NOMO-1 treated with dmso at 0.1 percent for 144 hours (cell line): ENCODE measurements at regions not wholly inside any gene's neighbourhood (a gene's known extent, or its start where the extent isn't known, plus 50 kb on each side); places are given as distances from the start of the nearest gene placed in this dataset.

Experiments used
- DNase-seq: peaks from one replicate; lab custom pipeline; 2025; ENCODE audit not compliant: unreplicated experiment; lab: John Stamatoyannopoulos, UW

DNA sequence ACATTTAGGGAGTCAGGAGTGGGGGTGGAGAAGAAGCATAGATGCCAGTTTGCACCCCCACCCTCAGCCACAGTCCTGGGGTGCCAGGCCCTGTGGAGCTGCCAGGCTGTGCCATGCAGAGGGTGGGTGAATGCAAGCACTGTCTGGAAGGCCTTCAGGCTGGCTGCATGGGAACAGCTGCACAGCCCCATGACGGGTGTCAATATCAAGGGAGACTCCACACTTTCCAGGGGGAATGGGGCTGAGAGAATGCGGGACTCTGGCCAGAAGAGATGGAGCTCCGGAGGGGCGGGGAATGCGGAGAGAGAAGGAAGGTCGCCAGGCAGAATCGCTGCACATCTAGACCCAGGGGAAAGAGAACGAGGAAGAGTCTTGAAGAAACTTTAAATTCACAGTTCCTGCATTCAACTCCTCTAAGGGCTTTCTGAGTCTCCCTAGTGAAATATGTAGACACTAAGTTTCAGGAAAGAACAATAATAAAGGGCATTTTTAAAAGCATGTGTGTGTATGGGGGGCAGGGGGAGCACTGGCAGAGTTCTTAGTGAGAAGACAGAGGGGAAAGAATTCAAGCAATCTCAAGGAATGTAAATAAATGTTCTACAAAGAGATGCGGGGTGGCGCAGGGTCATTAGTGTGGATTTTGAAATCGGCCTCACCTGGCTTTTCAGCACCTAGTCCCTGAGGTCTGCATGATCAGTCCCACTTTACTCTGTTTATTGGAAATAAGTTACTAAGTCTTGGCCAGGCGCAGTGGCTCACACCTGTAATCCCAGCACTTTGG is 59.1 kb downstream of the BOD1 start:
- no peak for DNase-seq

DNA sequence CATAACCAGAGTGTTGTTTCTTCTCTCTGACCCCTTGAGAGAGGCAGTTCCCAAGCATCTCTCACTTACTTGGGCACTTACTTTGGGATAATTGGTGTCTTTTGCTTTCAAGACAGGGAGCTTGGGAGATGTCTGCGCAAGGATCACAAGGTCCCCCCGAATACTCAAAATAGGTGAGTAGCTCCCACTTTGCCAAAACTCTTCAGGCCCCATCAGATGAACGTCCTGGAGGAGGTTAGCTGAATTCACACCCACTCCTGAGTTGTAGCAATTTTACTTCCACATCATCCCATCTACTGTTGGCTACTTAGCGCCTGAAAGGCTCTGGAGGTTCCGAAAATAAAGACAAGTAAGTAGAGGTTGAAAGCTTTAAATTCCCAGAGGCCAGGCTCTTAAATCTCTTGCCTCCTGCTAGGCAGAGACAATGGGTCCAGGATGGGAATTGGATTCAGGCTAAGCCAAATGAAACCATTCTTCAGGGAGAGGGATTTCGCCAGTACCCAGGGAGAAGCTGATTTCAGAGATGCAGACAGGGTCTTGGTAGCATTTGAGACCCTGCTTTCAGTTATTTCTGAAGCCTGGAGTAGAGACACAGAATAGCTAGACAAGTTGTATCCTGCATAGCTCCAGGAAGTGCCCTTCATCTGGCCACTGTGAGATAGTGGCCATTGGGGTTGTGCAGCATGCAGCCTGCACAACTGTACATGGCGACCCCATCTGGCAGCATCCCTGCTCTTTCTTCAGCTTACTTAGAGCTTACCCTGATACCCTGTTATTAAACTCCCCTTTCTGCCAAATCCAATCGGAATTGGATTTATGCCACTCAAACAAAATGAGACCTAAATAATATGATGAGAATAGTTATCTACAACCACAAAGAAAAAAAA is 60.1 kb downstream of the BOD1 start:
- DNase-seq: no peak

DNA sequence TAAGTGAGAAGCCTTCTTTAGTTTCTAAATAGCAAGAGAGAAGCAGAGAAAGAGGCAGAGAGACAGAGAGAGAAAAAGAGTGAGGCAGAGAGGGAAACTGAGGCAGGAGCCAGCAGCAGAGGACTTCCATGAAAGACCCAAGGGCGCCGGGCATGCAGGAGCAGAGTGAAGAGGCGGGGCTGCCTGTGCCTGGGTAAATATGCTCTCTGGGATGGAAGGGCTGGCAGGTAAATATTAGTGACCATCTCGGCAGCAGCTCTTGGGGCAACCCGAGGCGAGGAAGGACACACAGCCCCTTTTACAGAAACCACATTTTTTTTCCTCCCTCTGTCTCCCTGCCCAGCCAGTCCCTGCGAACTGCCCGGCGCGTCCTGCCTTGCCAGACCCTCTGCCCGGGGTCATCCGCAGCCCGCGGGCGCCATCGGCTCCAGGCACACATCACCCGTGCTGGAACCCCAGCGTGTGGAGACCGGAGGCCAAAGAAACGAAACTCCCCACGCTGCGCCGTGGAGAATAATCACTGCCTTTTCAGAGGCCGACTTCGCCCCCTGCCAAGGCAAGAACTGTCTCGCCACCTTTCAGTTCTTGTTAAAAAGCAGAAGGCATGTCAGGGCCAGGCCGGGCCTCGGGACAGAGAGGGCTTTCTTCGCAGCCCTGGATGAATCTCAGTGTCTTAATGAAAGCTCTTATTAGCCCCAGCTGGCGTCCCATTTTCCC is 61.3 kb downstream of the BOD1 start:
- no peak for DNase-seq

DNA sequence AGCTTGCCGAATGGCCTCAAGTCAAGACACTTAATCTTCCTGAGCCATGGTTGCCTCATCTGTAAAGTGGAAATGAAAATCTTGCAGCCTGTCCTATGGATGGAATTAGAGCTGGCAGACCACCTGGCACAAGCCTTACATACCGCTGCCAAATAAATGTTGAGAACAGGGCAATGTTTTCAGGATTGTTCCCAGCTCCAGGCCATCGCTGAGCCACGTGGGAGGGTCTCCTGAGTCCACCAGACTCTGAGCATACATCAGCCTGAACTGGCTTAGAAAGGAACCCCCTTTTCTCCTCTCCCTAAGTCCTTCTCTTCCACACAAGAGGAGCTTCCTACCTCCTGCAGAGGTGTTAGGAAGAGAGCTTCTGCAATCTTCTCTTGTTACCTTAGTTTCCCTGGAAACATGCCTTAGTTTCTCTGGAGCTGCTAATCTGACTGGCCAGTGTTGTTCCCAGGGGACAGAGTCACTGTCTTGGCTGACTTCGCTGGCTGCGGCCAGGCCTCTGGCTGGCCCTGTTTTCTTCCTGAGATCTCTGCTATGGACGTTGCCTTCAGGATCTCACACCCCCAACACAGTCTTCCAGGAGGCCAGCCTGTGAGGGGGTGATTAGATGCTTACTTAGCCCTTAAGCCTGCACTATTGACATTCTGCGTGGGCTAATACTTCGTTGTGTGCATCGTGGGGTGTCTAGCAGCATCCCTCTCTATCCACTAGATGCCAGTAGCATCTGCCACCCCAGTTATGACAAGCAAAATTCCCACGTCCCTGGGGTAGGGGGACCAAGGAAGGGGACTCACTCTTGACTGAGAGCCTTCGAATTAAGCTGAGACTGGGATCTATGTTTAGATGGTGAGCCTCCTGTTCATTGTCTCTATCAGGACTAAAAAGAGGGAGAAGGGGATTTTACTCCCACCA is 62.2 kb downstream of the BOD1 start:
- no peak for DNase-seq

DNA sequence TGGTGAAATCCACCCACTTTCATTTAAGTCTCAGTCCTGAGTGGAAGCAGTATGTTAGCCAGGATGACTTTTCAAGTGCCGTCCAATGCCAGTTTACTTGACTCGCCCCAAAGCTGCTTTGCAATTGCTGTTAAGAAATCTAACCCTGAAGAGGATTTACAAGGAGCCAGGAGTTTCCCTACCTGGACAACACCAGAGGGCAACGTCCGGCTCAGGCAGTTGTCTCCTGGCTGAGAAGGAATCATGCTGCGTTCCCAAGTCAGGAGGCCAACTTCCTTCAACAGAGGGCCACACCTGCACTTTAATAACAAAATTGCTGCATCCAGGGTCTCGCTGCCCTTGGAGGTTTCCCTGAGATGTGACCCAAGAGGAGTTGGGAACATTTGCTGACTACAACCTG is 65.8 kb downstream of the BOD1 start:
- DNase-seq: no peak

DNA sequence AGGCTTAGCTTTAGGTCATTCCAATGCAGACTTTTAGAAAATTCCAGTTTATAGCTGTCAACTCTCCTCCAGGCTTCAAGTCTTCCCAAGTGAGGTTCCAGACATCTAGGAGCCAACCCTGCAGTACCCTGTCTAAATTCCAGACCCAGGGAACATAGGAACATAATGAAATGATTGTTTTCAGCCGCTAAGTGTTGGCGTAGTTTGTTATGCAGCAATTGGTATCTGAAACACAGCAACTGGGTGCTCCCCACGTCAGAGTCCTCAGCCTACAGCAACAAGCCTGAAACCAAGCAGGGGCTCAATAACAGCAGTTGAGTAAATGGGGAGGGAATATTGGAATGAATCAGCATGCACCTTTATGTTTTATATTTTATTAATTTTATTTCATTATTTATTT is 66.8 kb downstream of the BOD1 start:
- DNase-seq: no peak

DNA sequence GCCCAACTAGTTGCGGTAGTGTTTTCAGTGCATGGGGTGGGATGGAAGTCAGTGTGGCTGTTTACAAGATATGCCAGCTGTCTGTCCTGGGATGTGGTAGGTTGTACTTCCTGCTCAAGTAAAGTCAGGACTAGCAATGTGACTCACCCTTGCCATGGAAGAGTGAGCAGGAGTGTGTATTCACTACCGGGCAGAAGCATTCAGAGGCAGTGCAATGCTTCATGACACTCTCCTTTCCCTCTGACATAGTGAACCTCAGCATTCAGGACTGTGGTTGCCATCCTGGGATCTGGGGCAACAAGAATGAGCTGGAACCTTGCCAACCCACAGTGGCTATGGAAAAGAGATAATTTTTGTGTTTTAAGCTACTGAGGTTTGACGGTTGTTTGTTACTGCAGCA is 68.9 kb downstream of the BOD1 start:
- DNase-seq: no peak

DNA sequence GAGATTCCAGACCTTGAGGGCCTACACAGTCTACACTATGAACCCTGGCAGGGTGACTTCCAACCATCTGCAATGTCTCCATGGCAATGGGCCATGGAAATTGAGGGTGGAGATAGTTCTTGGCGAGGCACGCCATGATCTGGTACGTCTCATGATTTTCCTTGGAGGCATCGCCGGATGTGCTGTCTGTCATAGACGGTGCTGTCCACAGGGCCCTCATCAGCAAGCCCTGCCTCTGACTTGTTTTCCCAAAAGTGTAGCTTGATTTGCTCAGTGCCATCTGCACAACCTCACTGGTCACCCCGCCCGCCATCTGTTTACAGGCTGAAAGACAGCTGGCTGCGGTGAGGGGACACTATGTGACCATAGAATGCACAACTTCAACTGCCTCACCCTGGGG is 73.5 kb downstream of the BOD1 start:
- DNase-seq: no peak

DNA sequence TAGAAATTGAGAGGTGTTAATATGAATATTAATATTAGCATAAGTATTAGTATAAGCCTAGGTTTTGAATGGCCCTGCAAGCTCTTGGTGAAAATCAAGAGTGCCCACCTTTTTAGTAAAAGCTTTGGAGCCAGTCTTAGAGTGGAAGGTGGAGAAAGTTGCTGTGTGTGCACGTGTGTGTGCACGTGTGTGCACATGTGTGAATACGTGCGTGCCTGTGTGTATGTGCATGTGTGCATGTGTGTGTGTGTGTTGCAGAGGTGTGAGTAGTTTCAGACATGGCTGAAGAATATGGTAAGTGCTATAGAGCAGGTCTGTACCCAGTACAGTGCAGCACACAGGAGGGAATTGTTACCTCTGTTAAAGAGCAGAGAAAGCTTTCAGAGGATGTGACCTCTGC is 74.3 kb downstream of the BOD1 start:
- no peak for DNase-seq

DNA sequence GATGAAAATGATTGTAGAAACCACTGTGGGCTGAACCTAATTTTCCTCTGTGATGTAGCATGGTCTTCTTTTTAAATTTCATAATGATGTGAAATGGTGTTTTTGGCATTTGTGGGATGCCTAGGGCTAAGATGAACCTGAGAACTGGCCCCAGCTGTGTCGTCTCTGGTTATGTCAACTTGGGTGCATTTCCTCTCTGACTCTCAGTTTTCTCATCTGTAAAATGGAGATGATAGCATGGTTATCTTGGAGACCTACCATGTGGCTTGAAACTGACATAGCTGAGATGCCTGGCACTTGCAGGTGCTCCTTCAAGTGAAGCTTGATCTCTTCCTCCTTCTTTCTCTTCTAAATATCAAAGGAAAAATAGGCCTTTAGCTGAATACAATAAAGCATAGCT is 77.8 kb downstream of the BOD1 start:
- no peak for DNase-seq

DNA sequence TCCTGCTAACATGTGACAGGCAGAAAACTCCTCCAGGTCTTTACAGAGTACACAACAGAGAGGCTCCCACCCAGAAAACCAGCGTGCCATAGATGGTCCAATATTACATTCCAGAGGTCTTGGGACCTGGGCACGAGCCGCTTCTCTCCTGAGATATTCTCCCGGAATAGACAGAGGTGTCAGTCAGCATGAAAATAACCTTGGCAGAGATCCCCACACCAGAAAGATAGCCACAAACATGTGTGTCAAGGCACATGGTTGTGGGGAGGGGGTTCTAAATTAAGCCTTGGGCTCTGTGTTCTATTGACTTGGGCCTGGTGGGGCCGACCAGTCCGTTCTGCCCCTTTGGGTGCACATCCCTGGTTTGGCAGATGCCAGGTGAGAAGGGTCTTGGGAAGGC is 78.4 kb downstream of the BOD1 start:
- no peak for DNase-seq

DNA sequence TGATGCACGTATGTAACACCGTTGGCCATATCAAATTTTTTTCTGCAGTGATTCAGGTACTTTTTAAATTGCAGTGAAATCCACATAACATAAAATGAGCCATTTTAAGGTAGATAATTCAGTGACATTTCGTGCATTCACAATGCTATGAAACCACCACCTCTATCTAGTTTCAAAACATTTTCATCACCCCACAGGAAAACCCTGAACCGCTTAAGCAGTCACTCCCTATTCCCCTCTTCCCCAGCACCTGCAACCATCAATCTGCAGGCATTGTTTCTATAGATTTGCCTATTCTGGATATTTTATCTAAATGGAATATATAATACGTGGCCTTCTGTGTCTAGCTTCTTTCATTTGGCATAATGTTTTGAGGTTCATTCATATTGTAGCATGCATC is 79.2 kb downstream of the BOD1 start:
- DNase-seq: no peak

DNA sequence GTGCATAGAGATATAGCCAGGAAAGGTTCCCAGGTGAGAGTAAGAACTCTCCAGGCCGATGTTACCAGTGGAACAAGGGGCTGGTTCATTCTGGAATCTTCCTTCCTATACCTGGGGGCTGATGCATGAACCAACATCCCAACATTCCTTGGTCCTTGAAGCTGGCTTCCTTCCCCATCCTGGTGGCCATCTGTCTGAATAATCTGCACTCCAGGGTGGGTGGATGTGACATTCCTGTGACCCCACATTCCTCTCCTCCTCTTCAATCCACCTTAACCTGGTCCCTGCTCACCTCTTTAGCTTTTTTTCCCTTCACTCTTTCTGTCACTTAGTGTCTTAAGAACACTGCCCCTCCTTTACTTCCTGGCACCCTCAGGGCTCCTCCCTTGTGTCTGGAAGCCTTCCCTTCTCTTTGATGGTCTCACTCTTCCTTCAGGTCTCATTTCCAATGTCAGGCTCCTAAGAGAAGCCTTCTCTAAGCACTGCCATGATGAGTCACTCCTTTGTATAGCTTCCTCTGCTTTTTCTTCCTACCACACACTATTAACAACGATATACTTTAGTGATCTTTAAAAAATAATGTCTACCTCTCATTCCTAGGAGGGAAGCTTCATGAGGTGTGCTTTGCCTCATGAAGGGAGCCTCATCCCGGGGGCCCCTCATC is 80.3 kb downstream of the BOD1 start:
- DNase-seq: no peak

DNA sequence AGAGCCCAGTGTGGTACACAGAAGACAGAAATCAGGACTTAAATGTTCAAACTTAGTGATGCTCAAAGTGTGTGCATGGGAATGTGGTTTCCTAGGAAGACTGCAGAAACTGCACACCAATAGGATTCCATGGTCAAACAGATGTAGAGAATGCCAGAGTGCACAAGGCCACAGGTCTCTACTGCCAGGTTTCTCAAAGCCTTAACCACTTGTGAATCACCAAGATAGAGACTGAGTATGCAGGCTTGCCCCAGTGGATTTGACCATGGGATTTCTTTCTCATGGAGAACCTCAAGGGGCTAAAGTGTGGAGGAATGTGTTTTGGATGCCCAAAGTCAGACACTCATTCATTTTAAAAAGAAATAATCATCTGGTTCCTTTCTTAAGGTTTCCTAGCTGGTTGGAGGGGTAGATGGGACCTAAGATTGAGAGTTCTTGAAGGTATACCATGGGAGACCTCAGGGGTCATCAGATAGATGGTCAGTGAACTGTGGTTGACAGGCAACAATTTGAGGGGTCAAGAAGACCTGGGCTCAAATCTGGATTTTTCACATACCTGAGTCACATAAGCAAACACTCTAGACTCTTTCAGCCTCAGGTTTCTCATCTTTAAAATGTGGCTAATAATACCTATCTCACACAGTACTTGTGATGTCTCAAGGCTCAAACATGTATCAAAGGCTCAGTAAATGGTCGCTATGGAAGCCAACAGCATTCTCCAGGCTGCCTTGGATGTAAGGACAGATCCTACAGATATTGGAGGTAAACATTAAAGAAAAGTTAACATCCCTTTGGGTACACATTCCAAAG is 81.1 kb downstream of the BOD1 start:
- DNase-seq: no peak

DNA sequence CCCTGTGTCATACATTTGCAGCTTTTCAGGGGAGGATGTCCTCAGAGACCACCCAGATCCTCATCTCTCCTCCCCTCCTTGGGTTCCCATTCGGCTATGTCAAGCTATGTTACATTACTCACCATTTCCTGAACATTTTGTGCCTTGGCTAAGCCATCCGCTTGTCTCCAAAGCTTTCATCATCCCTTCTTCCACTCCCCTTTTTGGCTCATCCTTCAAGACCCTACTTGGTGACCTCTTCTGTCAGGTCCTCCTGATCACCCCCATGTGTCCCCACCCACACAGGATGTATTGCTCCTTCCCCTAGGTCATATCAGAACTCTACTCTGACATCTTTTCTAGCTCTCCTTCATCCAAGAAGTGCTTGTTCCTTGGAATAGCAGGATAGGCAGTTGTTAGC is 81.8 kb downstream of the BOD1 start:
- DNase-seq: no peak

DNA sequence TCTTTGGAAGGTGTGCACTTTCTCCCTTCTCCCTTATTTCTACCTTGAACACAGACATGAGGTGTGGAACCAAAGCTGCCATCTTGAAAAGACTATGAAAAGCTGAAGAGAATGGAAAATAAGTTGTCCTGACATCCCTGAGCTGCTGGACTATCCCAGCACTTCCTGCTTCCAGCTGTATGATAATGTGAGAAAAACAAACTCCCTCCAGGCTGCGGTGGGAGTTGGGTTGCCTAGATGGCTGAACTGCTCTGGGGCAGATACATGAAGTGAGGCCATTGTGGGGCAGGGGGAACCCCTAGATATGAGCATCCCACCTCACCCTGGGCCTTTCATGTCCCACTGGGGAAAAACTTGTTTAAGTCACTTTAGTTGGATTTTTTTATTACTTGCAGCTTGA is 82.4 kb downstream of the BOD1 start:
- DNase-seq: no peak

DNA sequence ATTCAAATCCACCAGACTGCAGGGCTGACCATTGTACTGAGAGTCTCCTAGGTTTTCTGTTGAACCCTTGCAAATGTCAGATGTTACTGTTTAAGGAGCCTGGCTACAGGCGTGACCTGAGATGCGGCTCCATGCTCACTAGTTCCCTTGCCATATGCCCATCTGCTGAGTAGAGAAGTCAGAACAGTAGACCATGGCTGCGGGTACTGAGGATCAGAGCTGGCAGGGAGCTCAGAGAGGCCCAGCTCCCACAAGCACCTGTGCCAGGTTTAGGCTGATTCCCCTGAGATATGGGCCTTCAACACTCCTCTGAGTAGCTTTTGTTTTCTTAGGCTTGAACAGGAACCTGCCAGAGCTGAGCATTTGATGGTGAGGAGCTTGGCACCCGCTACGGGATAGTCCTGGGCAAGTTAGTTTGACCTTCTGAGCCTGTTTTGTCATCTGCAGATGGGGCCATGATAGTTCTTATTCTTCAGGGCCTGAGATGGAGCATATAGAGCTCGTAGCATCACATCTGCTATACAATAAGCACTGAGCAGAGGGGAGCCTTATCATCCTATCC is 83.7 kb downstream of the BOD1 start:
- no peak for DNase-seq

DNA sequence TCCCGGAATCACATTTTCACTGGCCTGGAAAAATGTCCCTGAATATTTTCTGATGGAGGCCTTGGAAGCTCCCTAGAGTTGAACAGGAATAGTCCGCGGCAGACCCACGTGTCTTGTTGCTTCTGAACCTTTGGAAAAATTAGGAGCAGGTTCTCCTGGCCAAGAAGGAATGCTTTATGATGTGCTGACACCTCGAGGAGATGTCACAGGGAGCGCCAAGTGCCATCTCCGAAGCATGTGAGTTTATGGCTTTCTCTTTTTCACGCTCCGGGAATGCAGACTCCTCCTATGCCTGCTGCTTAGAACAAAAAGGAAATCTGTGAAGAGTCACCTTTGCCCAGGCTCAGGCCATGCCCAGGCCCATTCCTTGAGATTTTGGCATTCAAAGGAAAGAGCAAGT is 84.6 kb downstream of the BOD1 start:
- DNase-seq: no peak

DNA sequence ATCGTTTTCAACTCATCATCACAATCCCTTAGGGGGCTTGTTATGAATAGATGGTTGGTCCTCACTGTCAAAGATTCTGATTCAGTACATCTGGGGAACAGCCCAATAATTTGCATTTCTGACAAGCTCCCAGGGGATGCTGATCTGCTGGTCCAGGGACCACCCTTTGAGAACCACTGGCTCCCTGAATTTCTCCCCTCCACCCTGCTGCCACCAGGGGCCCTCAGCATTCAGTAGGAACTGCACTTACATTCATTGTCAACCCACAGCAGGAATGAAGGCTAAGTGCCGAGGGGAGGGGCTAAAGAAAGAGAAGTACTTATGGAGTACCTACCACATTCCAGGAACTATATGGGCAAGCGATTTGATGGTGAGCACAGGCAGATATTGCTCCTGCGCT is 85.9 kb downstream of the BOD1 start:
- no peak for DNase-seq
